GM19324 (cell line): ENCODE measurements at regions not wholly inside any gene's neighbourhood (a gene's known extent, or its start where the extent isn't known, plus 50 kb on each side); places are given as distances from the start of the nearest gene placed in this dataset.

Experiments used
- ATAC-seq: cut with Tn5 transposase; IDR thresholded peaks from one replicate; pipeline ENCODE4 v1.9.1; 2021; ENCODE audit warnings: mild to moderate bottlenecking, moderate library complexity; ENCODE audit not compliant: unreplicated experiment, low FRiP score

DNA sequence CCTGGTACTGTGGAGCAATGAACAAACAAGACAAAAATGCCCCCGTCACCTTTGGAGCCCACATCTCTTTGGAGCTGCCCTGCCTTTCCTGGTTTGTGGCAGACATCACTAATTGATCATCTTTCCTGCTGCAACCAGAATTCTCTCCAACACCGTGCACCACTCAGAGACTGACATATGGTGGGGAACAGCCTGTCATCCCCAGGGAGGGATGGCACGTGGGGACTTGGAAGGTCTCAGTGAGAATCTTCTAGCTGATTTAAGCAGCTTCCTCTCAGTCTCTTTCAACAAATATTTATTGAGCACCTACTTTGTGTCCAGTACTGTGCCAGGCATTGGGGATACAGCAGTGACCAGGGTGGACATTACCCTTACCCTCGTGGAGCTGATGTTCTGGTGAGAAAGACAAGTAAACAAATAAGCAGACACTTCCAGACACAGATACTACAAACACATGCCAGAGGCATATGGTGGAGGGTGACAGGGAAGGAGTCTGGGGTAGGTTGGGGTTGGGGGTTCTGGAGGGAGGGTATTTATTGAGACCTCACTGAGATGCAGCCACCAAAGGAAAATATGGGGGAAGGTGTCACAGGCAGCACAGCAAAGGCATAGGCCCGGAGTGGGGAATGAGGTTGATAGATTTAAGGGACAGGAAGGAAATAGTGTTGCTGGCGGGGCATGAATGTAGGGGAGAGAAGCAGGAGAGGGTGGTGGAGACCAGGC is 82.3 kb downstream of the CEBPB start:
- ATAC-seq, result no peak

DNA sequence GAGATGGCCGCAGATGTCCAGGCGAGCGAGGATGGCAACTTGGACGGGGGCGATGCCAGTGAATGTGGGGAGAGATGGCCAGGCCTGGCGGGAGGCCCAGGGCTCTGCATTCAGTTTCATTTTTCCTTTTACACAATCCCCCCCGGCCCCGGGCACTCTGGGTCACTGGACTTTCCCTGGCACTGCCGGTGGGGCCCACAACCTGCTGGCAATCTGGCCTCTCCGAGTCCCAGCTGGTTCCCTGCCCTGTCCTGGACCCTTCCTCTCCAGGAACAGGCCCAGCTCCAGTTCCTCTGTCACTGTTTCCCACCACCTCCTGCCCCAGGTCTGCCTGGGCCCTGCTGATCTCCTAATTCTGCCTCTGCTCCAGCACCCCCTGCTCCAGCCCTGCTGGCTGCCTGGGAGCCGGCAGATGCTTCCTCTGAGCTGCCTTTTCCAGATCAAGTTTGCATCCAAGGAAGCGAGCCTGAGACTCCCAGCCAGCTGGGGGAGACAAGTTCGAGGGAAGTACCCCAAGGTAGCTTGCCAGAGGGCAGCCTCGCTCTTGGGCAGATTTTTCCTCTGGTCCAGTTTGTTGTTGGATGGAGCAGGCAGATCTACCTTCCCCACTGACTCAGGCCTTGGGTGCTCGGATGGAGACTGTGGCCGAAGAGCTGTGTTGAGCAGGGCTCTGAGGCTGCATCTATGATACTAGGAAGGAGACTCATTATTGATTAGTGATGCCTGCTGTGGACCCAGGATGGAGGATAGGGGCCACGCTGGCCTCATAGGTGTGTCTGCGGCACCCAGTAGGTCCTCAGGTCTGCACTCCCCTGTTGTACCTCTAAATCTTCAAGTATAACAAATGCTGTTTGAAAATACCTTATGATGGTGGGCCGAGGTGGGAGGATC is 83.2 kb downstream of the CEBPB start:
- ATAC-seq, result no peak

DNA sequence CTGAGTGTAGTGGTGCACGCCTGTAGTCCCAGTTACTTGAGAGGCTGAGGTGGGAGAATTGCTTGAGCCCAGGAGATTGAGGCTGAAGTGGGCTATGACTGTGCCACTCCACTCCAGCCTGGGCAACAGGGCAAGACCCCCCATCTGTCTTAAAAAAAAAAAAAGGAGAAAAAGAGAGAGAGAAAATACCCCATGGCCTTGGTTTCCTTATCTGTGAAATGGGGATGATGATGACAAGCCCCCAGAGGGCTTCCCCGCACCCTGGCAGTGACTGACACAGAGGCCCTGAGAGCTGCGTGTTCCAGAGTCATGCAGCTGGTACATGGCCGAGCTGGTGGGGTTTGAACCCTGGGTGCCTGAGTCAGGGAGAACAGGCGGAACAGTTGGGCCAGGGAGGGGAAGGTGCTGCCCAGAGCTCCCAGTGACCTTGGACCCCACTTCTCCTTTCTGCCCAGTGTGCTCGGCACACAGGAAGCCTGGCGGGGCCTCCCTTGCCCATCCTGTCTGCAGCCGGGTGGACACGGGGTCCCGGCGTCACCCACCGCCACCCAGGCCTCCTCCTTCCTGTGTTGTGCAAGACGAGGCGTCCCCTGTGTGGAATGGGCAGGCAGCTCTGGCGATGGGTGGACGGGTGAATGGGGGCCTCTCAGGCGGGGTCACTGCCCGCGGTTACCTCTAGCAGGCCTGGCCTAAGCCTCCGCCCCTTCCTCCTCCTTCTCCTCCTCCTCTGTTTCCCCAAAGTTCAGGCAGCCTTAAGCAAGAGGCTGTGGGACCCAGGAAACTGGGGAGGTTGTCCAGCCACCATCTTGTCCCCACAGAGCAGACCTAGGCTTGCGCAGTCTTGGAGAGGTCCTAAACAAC is 84.2 kb downstream of the CEBPB start:
- no peak for ATAC-seq

DNA sequence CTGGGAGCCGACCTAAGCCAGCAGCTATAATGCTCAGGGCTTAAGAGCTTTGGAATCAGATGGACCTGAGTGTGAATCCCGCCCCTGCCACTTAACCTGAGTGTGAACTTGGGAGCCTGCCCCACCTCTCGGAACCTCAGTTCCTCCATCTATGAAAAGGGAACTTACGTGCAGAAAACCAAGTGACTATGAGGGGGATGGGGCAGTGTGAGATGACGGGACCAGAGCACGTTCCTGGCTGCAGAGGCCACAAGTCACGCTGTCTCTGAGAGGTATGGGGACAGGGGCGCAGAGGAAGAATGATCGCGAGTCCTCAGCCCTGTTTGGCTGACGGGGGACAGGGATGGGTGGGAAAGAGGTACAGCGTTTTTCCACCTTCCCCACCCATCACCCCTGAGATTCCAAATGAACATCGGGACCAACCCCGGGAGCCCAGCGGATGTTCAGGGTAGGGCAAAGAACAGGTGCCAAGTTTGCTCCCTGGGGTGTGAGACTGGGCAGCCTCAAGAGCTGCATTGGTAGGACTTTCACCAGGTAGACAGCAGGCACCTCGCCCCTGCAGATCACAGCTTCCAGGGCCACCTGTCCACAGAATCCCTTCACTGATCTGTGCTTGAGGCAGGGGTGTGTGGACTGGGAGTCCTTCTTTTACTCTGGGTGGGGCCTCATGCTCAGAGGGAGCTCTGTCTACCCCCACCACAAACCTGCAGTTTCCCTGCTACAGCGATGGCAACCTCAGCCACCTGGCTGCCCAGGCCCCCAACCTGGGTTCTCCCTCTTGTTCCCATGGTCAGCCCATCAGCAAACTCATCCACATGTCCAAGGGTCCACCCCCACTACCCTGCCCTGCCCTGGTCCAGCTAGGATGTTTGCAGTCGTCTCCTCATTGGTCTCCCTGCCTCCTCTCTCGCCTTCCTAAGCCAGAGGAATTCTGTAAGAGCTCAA is 85.8 kb downstream of the CEBPB start:
- ATAC-seq, result no peak

DNA sequence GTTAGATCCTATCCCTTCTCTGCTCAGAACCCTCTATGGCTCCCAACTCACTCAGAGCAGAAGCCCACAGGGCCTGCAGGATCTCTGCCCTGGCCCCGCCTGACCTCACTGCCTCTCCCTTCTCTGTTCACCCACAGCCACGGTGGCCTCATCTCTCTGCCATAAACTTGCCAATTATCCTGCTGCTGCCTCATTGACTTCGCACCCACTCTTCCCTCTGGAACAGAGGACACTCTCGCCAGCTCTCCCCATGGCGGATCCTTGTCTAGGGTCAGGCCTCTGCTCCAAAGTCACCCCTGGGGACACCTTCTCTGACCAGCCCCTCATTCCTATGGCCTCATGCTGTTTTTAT is 86.4 kb downstream of the CEBPB start:
- no peak for ATAC-seq

DNA sequence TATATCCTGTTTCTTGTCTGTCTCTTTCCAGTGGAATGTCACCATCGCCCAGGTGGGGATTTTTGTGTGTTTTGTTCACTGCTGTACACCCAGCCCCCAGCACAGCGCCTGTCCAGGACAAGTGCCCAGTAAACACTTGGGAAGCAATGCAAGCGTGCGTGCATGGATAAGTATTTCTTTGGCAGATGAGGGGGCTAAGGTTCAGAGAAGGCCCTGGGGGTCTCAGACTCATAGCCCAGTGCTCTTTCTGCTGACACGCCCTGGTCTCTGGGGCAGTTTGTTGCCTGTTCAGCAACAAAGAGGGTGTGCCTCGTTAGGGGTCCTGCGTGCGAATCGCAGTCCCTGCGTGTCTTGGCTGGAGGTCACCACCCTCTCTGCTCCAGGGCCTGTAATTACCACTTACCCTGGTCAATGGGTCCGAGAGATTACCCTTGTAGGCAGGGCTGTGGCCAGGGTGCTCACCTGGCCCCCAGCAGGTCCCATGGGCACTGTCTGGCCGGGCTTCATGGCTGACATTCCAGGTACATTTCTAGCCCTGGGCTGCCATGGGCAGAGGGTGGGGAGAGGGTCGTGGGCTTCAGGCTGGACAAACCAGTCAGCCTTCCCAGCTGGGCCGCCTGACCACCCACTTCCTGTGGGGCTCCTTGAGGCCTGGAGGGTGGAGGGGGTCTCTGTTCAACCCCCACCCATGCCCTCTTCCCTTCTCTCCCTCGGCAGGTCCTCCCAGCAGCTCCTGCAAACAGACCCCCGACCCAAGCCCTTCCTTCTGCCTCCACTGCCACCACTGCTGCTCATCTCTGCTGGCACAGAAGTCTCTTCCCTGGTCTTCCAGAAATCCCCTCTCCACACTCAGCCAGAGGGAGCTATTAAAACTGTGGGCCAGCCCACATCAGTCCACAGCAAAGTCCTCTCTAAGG is 87.1 kb downstream of the CEBPB start:
- ATAC-seq, result no peak

DNA sequence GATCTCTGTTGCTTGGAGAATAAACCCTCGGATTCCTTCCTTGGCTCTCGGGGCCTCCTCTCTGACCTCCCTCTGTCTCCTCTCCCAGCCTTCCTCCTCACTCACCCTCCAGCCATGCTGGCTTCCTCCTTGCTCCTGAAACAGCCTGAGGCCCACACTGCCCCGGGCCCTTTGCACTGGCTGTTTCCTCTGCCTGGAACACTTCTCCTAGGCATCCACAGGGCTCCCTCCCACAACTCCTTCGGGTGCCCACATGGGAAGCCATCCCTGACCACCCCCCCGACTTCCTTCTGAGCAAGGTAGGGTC is 87.7 kb downstream of the CEBPB start:
- ATAC-seq, result no peak

DNA sequence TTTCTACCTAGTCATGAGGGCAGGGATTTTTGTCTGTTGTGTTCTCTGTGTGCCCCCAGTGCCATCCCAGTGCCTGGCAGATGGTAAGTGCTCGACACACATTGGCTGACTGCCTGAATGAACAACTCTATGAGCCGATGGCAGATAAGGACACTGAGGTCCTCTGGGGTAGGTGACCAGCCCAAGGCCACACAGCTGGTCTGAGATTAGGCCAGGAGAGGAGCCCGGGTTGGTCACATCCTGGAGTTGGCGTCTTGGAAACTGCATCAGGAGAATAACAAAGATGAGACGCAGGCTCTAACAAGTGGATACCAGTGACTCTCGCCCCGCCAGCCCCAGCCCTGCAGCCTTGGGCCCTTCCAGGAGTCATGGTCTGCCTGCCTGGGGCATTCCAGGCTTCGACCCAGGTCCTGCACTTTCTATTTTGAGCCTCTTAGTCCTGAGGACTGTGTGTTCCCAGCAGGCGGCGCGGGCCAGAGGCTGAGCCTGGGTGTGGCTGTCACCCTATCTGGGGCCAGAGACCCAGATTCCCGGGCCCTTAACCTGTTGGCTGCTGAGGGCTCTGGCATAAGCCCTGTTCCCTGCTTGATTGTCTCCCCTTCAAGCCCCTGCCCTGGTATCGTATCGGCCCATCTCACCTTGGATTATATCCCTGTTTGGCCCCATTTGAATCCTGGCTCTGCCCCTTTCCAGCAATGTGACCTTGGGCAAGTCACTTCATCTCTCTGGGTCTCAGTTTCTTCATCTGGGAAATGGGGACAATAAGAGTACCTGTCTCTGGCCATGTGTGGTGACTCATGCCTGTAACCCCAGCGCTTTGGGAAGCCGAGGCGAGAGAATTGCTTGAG is 88.3 kb downstream of the CEBPB start:
- ATAC-seq, result no peak

DNA sequence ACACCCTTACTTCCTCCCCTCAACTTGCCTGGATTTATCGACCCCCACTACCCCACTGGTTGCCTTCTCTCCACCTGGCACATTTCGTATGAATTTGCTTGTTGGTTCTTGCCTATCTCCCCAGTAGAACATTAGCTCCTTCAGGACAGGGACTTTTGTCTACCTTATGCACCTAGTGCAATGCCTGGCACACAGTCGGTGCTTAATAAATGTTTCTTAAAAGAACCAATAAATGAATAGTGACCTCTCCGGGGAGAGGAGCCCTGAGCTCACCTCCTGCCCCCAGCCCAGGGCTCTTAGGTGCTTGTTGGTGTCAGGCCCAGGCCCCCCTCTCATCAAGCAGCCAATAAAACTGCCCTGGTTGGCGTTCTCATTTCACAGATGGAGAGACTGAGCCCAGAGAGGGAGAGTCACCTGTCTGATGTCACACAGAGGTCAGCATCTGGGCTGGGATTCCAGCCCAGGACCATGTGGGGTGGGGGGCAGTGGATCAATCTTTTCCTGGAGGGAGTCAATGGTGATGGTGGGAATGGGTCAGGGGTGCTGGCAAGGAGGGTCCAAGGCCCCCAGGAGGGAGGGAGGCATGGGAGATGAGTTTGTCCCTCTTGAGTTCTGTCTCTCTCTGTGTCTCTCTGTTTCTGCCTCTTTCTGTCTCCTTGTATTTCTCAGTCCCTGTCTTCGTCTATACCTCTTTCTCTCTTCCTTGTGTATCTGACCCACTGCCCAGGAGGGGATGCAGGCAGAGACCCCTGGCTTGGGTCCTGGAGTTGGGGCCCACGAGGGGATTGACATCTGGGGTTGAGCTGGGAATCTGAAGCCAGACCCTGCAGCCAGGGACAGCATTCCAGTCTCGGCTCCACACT is 89.6 kb downstream of the CEBPB start:
- ATAC-seq, result no peak

DNA sequence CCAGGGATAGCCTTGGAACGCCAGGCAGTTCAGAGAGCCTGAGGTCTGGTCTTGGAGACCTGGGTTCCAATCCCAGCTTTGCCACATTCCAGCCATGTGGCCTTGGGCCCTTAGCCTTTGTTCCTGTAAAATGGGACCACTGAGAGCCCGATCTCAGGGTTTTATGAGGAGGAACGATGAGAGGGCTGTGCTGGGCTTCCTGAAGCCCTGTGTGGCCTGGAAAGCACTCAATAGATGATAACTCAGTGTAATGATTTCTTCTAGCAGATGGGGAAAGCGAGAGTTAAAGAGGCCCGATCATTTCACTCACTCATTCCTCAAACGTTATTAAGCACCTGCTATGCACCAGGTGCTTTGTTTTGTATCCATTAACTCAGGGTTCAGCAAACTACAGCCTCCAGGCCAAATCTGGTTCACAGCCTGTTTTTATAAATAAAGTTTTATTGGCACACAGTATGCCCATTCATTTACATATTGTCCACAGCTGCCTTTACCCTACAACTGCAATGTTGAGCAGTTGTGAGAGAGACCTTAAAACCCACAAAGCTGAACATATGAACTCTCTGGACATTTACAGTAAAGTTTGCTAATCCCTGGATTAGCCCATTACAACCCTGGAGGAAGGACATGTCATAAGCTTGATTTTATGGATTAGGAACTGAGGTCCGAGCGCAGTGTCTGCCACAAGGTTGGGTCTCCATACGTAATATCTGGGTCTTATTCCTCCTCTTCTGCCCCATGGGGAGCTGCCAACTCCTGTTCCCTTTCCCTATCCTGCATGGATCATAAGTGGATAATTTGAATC is 90.4 kb downstream of the CEBPB start:
- ATAC-seq, result no peak

DNA sequence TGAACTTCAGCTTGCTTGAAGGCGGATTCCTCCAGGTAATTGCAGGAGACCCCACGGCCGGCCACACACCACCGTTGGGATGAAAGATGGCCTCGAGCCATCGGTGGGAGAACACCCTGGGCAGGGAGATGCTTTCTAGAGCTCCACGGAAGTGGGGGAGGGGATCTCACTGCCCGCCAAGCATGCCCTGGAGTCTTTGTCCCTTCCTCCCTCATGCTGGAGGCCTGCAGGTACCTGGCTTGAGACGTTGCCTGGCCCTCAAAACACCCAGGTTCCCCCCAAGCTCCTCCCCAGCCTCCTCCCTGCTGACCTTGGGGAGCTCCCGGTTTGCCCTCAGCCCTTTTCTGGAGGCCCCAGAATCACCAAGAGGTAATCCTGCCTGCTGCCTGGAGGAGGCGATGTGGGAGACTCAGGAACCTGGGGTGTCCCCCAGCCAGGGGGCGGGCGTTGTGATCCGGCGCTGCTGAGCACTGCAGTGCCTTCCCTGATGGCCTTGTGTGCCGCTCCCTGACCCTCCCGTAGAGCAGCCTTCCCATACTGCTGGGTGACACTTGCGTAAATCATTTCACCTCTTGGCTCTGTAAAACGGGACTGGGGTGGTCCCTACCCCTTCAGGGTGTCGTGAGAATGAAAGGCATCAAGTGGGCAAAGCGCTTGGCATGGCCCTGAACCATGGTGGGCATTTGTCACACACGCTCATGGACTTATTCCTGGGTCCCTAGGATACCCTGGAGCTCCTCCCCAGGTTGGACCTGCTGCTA is 91.4 kb downstream of the CEBPB start:
- no peak for ATAC-seq

DNA sequence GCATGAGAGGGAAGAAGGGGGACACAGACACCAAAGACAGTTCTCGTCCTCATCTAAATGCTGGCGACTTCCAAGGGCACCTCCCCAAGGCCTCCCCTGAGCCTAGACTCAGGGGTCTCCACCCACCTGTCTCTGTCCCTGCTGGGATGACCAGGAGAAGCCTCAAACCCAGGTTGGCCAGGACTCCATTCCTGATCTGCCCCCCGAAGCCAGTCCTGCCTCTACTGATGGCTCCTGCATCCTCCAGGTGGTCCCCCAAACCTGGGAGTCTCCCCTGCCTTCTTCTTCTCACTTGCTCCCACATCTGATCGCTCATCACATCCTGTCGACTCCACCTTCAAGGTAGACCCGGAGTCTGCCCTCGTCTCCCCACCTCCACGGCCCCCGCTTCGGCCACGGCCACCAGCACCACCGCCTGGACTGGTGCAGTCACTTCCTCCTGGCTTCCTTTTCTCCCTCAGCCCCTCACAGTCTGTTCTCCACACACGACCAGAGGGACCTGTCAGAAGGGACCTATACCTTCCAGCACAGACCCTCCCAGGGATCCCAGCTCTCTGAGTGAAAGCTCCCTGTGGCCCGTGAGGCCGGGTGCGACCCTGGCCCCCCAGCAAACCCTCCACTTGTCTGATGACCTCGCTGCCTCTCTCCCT is 92.1 kb downstream of the CEBPB start:
- no peak for ATAC-seq

DNA sequence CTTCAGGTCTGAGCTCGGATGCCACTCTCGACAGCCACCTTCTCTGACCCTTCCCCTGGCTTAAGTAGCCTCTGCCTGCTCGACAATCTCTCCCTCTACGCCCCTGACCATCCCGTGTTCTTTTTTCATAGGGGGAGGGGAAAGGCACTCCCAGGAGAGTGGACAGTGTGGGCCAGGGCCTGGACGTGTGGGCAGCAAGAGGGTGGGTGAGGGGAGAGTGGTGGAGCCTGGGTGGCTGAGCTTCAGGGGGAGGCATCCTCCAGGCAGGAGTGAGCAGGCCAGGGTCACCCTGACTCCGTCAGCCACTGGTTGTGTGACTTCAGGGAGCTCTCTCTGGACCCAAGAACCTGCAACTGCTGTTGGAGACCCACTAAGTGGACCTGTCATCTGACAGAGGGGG is 92.7 kb downstream of the CEBPB start:
- no peak for ATAC-seq

DNA sequence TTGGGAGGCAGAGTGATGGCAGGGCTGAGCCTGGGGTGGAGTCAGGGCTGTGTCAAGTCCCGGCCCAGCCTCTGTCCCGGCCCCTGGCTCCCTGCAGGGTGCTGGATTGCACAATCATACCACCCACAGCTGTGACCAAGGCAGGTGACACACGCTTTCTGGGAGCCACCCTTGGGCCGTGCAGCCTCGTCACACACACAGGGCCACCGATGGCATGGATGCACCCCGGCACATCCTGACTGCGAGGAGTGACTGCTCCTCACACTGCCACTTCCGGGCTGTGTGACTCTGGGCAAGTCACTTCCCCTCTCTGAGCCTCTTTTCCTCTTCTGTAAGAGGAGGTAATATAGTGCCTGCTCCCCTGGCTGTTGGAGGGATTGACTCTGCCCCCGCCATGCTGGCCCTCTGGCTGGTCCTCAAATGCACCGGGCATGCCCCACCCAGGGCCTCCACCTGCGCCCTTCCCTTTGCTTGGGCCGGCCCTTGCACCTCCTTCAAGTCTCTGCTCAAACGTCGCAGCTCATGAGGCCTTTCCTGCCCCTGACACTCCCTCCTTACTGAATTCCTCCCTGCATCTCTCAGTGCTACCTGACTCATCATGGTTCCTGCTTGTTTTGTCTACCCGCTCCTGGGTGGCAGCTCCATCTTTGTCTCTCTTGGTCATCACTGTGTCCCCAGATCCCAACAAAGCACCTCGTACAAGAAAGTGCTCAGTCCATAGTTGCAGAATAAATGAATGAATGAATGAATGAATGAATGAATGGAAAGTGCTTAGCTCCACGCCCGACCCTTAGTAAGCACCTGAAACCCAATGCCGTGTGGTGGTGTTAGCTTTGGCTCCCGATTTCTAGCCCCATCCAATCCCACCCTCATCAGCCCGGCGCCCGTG is 93.5 kb downstream of the CEBPB start:
- no peak for ATAC-seq
